ENCODE measurements at regions not wholly inside any gene's neighbourhood (a gene's known extent, or its start where the extent isn't known, plus 50 kb on each side); places are given as distances from the start of the nearest gene placed in this dataset.

GRCh38 chr17:12591021-12591735 is 74.5 kb upstream of the MYOCD start (continued):
- TF ChIP-seq FOSL2 (IDR thresholded peaks at IDR 0.05; ENCODE audit: borderline replicate concordance, low read depth), result no peak
- no peak for TF ChIP-seq YY1 (IDR thresholded peaks at IDR 0.05; ENCODE audit: low read depth)
- TF ChIP-seq POLR2AphosphoS5 (IDR thresholded peaks at IDR 0.05; ENCODE audit: low read depth, low read length), result no peak

GRCh38 chr17:12592941-12593340 is 72.7 kb upstream of the MYOCD start:
- Histone ChIP-seq H3K27me3 (ENCODE audit: insufficient read depth) (peaks cover 4% of the 10 kb centered on the region; the same call in 1 of the 2 replicates), H3K79me2 (ENCODE audit: insufficient read depth) (no peaks in the 10 kb centered on the region), H4K20me1 (ENCODE audit: insufficient read depth) (no peaks in the 10 kb centered on the region), H3K4me2 (no peak overlapping the region), H3K4me1 (ENCODE audit: control insufficient read depth in 1 of 2, insufficient read depth in 2 of 2, low read depth in 1 of 2, low read length in 1 of 2) (no peaks in the 10 kb centered on the region), H3F3A (replicated peaks; ENCODE audit: insufficient read depth) (no peaks in the 10 kb centered on the region), H3K4me3 (ENCODE audit: low read depth in 2 of 2, low read length in 1 of 2) (no peak overlapping the region), H3K9me2 (no peaks in the 10 kb centered on the region), H2AFZ (ENCODE audit: low read depth) (no peak overlapping the region), H3K9ac (no peak overlapping the region), H3K9me3 (no peaks in the 10 kb centered on the region), H3K36me3 (replicated peaks in 1 of 2; ENCODE audit: control insufficient read depth in 1 of 2, insufficient read depth in 2 of 2, low read length in 1 of 2) (no peaks in the 10 kb centered on the region), H3K27ac (ENCODE audit: low read depth in 2 of 2, low read length in 1 of 2) (no peak overlapping the region)
- CTCF ChIA-PET, result no interaction called here
- POLR2A ChIA-PET, result no interaction called here
- DNase-seq, result no peak
- TF ChIP-seq FOSL2 (IDR thresholded peaks at IDR 0.05; ENCODE audit: borderline replicate concordance, low read depth) (no peak), NFIC (IDR thresholded peaks at IDR 0.05; ENCODE audit: borderline replicate concordance) (no peak), YY1 (IDR thresholded peaks at IDR 0.05; ENCODE audit: low read depth) (no peak), POLR2AphosphoS5 (IDR thresholded peaks at IDR 0.05; ENCODE audit: low read depth, low read length) (no peak), MAX (IDR thresholded peaks at IDR 0.05; ENCODE audit: low read depth) (no peak)
- 10% methylated on average over 3 of the region's 3 CpGs for WGBS (ENCODE audit: low lambda C conversion rate)

- no peaks in the 10 kb centered on the region for H4K20me1 ChIP-seq (ENCODE audit: insufficient read depth)
- H3K27me3 ChIP-seq (ENCODE audit: insufficient read depth), result peaks cover 4% of the 10 kb centered on the region; the same call in 1 of the 2 replicates
- H3K4me3 ChIP-seq (ENCODE audit: low read depth in 2 of 2, low read length in 1 of 2), result no peak overlapping the region
- POLR2A ChIA-PET, result no interaction called here
- no peak overlapping the region for H3K4me2 ChIP-seq
- no peaks in the 10 kb centered on the region for H3K36me3 ChIP-seq (replicated peaks in 1 of 2; ENCODE audit: control insufficient read depth in 1 of 2, insufficient read depth in 2 of 2, low read length in 1 of 2)
- WGBS (ENCODE audit: low lambda C conversion rate), result 75% methylated on average over 11 of the region's 11 CpGs
- H3K9me2 ChIP-seq, result no peaks in the 10 kb centered on the region
- no peaks in the 10 kb centered on the region for H3K79me2 ChIP-seq (ENCODE audit: insufficient read depth)
- H2AFZ ChIP-seq (ENCODE audit: low read depth), result no peak overlapping the region
- no peak for DNase-seq
- no peaks in the 10 kb centered on the region for H3K4me1 ChIP-seq (ENCODE audit: control insufficient read depth in 1 of 2, insufficient read depth in 2 of 2, low read depth in 1 of 2, low read length in 1 of 2)
- no peaks in the 10 kb centered on the region for H3K9me3 ChIP-seq
- H3F3A ChIP-seq (replicated peaks; ENCODE audit: insufficient read depth), result no peaks in the 10 kb centered on the region
- CTCF ChIA-PET, result no interaction called here
- TF ChIP-seq MEF2A (IDR thresholded peaks at IDR 0.05; ENCODE audit: borderline replicate concordance, low read depth) (no peak), RFX5 (IDR thresholded peaks at IDR 0.05; ENCODE audit: low read length) (no peak), EP300 (IDR thresholded peaks at IDR 0.05; ENCODE audit: borderline replicate concordance in 1 of 2, low read depth in 1 of 2, low read length in 1 of 2) (no peak), FOXJ3 (CRISPR knock-in tag; IDR thresholded peaks at IDR 0.05) (no peak), MXI1 (IDR thresholded peaks at IDR 0.05; ENCODE audit: low read depth, low read length) (no peak), FOXM1 (IDR thresholded peaks at IDR 0.05; ENCODE audit: low read depth) (no peak), GATA2 (CRISPR knock-in tag; IDR thresholded peaks at IDR 0.05) (no peak), GABPA (IDR thresholded peaks at IDR 0.05; ENCODE audit: low read depth) (no peak), YY1 (IDR thresholded peaks at IDR 0.05; ENCODE audit: low read depth) (no peak), ELF1 (IDR thresholded peaks at IDR 0.05) (no peak), JUND (IDR thresholded peaks at IDR 0.05) (no peak)
- TF ChIP-seq, protein P1, sequence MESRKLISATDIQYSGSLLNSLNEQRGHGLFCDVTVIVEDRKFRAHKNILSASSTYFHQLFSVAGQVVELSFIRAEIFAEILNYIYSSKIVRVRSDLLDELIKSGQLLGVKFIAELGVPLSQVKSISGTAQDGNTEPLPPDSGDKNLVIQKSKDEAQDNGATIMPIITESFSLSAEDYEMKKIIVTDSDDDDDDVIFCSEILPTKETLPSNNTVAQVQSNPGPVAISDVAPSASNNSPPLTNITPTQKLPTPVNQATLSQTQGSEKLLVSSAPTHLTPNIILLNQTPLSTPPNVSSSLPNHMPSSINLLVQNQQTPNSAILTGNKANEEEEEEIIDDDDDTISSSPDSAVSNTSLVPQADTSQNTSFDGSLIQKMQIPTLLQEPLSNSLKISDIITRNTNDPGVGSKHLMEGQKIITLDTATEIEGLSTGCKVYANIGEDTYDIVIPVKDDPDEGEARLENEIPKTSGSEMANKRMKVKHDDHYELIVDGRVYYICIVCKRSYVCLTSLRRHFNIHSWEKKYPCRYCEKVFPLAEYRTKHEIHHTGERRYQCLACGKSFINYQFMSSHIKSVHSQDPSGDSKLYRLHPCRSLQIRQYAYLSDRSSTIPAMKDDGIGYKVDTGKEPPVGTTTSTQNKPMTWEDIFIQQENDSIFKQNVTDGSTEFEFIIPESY (IDR thresholded peaks at IDR 0.05; ENCODE audit: borderline replicate concordance, low read depth), result no peak
- H3K27ac ChIP-seq (ENCODE audit: low read depth in 2 of 2, low read length in 1 of 2), result no peak overlapping the region
- H3K9ac ChIP-seq, result no peak overlapping the region
These were observed 68.7 kb upstream of the MYOCD start for GRCh38 chr17:12596961-12597360.

All from SK-N-SH (cell line).